Activated CD8-positive, alpha-beta T cell treated with anti-CD3 and anti-CD28 coated beads for 36 hours (primary cell): ENCODE measurements at regions not wholly inside any gene's neighbourhood (a gene's known extent, or its start where the extent isn't known, plus 50 kb on each side); places are given as distances from the start of the nearest gene placed in this dataset.

Experiments used
- ATAC-seq: fragments of 200-7000 bp; cut with Tn5 transposase; one replicate; pipeline ENCODE4 v1.10.0; 2021; ENCODE audit warnings: mild to moderate bottlenecking, moderate library complexity
- CTCF ChIA-PET: fragments of 350-600 bp; sonication (Branson Sonifier 250); formaldehyde crosslinking; loops from one replicate; lab custom pipeline; 2021; ENCODE audit warnings: antibody characterized with exemption; lab: Charles Lee
- POLR2A ChIA-PET: fragments of 350-600 bp; sonication (Branson Sonifier 250); formaldehyde crosslinking; loops from one replicate; lab custom pipeline; 2021; ENCODE audit warnings: antibody characterized with exemption; lab: Charles Lee
- DNase-seq: peaks from one replicate; pipeline ENCODE4 v3.0.0-alpha.2; 2020
- H3K27ac Mint-ChIP-seq: one replicate; pipeline ENCODE4 v1.8.0; 2021; ENCODE audit warnings: mild to moderate bottlenecking, mixed read lengths
- H3K27me3 Mint-ChIP-seq: one replicate; pipeline ENCODE4 v1.8.0; 2021; ENCODE audit warnings: mixed read lengths
- H3K36me3 Mint-ChIP-seq: one replicate; pipeline ENCODE4 v1.8.0; 2021; ENCODE audit warnings: low read depth, mixed read lengths
- H3K4me1 Mint-ChIP-seq: one replicate; pipeline ENCODE4 v1.8.0; 2021; ENCODE audit warnings: low read depth, mixed read lengths
- H3K4me3 Mint-ChIP-seq: one replicate; pipeline ENCODE4 v1.8.0; 2021; ENCODE audit warnings: mild to moderate bottlenecking, moderate library complexity, mixed read lengths
- H3K9me3 Mint-ChIP-seq: one replicate; pipeline ENCODE4 v1.8.0; 2021; ENCODE audit warnings: mixed read lengths
- CTCF ChIP-seq: fragments of 200-600 bp; IDR thresholded peaks from one replicate; pipeline ENCODE4 v1.8.0; 2022; ENCODE audit warnings: antibody characterized with exemption, mild to moderate bottlenecking
- intact Hi-C: fragments of 100-400 bp; cut with micrococcal nuclease; formaldehyde crosslinking; loops from one replicate; pipeline ENCODE4 v1.10.0; 2022

GRCh38 chr18:77495982-77496690 lies 246.5 kb downstream of the GALR1 start:
- H3K4me1 Mint-ChIP-seq, result no peaks in the 10 kb centered on the region
- CTCF ChIA-PET, result no interaction called here
- TF ChIP-seq CTCF, result no peak
- intact Hi-C loops, result no loop called here
- DNase-seq (no peak), ATAC-seq (no peak)
- POLR2A ChIA-PET, result no interaction called here
- no peaks in the 10 kb centered on the region for H3K9me3 Mint-ChIP-seq
- H3K27me3 Mint-ChIP-seq, result peaks cover 5% of the 10 kb centered on the region
- no peaks in the 10 kb centered on the region for H3K36me3 Mint-ChIP-seq
- no peak overlapping the region for H3K27ac Mint-ChIP-seq
- no peak overlapping the region for H3K4me3 Mint-ChIP-seq

DNA sequence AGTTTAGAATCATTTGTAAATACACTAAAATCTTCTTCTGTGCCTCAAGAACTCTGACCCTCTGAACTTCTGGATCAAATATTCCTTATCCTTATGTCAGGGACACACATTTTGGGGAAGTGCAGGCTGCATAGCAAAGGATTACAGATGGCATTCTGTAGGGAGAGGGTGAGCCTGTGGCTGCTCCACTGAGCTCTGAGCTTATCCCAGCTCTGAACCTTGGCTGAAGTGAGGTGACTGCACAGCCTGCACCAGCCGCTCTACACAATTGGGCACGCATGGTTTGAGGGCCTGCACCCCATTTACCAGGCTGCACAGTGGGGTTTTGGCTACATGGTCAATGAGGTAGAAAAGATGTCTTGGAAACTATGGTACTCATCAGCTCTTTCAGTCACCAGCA lies 251.6 kb downstream of the GALR1 start:
- Mint-ChIP-seq H3K27ac (no peak overlapping the region), H3K9me3 (no peaks in the 10 kb centered on the region)
- intact Hi-C loops, result no loop called here

GRCh38 chr18:77505499-77505898 lies 255.9 kb downstream of the GALR1 start:
- Mint-ChIP-seq H3K27ac (no peak overlapping the region), H3K36me3 (no peaks in the 10 kb centered on the region), H3K9me3 (peaks cover 2% of the 10 kb centered on the region), H3K27me3 (peaks cover 10% of the 10 kb centered on the region), H3K4me3 (no peak overlapping the region), H3K4me1 (no peaks in the 10 kb centered on the region)
- no peak for TF ChIP-seq CTCF
- DNase-seq (no peak), ATAC-seq (no peak)
- CTCF ChIA-PET, result no interaction called here
- intact Hi-C loops, result no loop called here
- POLR2A ChIA-PET, result no interaction called here

More for the DNA sequence above, 251.6 kb downstream of the GALR1 start:
- DNase-seq (no peak), ATAC-seq (no peak)
- Mint-ChIP-seq H3K27me3 (peaks cover 4% of the 10 kb centered on the region), H3K4me3 (no peak overlapping the region), H3K4me1 (no peaks in the 10 kb centered on the region), H3K36me3 (no peaks in the 10 kb centered on the region)
- POLR2A ChIA-PET, result no interaction called here
- CTCF ChIA-PET, result no interaction called here
- TF ChIP-seq CTCF, result no peak

DNA sequence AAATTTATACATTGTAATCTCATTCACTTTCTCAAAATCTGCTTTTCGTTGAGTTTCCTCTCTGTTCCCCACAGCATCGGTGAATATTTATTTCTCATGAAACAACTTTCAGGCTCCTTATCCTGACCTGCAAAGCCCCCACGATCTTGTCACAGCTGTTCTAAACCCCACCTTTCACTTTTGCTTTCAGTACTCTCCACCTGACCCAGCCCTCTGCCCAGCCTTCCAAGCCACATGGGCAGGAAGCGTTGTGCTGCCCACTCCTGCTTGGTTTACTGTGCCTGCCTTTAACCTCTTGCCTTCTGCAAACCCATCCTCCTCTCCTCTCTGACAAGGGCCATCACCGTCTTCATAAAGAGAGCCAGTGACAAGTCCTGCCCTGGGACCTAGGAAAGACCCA lies 262.5 kb downstream of the GALR1 start:
- POLR2A ChIA-PET, result no interaction called here
- intact Hi-C loops, result no loop called here
- no peak for DNase-seq
- CTCF ChIA-PET, result no interaction called here
- H3K27me3 Mint-ChIP-seq, result peaks cover 6% of the 10 kb centered on the region
- no peak overlapping the region for H3K4me3 Mint-ChIP-seq
- no peaks in the 10 kb centered on the region for H3K36me3 Mint-ChIP-seq
- H3K4me1 Mint-ChIP-seq, result no peaks in the 10 kb centered on the region
- TF ChIP-seq CTCF, result no peak
- peaks cover 5% of the 10 kb centered on the region for H3K9me3 Mint-ChIP-seq
- no peak for ATAC-seq
- H3K27ac Mint-ChIP-seq, result no peak overlapping the region

DNA sequence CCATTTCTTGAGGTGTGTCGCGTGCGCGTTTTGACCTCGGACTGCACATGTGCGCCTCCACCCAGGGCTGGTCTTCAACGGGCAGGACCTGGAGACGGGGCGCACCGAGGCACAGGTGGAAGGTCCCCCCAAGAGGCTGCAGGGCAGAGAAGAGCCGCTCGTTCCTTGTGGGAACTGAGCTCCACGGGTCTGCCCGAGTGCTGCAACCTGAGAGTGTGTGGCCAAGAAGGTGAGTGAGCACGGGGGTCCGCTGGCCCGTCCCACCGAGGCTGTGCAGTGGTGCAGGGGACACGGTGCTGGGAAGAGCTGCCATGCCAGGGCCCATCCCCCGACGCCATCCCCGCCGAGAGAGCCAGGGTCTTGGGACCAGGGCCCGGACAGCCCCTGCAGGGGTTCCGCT lies 268.3 kb downstream of the GALR1 start:
- TF ChIP-seq CTCF, result no peak
- H3K36me3 Mint-ChIP-seq, result no peaks in the 10 kb centered on the region

More for the DNA sequence above, 268.3 kb downstream of the GALR1 start:
- H3K27me3 Mint-ChIP-seq, result peaks cover 2% of the 10 kb centered on the region
- H3K4me1 Mint-ChIP-seq, result no peaks in the 10 kb centered on the region
- intact Hi-C loops, result no loop called here
- ATAC-seq (no peak), DNase-seq (no peak)
- CTCF ChIA-PET, result no interaction called here
- H3K27ac Mint-ChIP-seq, result no peak overlapping the region
- POLR2A ChIA-PET, result no interaction called here
- no peak overlapping the region for H3K4me3 Mint-ChIP-seq
- H3K9me3 Mint-ChIP-seq, result peaks cover 3% of the 10 kb centered on the region
